ENCODE measurements at regions not wholly inside any gene's neighbourhood (a gene's known extent, or its start where the extent isn't known, plus 50 kb on each side); places are given as distances from the start of the nearest gene placed in this dataset.

GRCh38 chr17:77852731-77853130, 105.8 kb upstream of the TNRC6C start:
- H3K9me3 ChIP-seq (ENCODE audit: control insufficient read depth, insufficient read depth, low read length): peaks cover 13% of the 10 kb centered on the region; the same call in 1 of the 2 replicates
- H3K27me3 ChIP-seq (ENCODE audit: control insufficient read depth, insufficient read depth, low read length): peaks cover 8% of the 10 kb centered on the region
- no peak for DNase-seq (ENCODE audit: low read depth, low spot score)
- no peak overlapping the region for H3K27ac ChIP-seq (ENCODE audit: low read depth, low read length)
- ChIA-PET POLR2A (no interaction called here), CTCF (no interaction called here)
- no peak for TF ChIP-seq CTCF (IDR thresholded peaks at IDR 0.05; ENCODE audit: low read depth, low read length)
- no peak overlapping the region for H3K4me3 ChIP-seq (ENCODE audit: low read depth, low read length)

GRCh38 chr17:77853191-77853977, 105.1 kb upstream of the TNRC6C start:
- CTCF ChIA-PET: no interaction called here
- Histone ChIP-seq H3K27me3 (ENCODE audit: control insufficient read depth, insufficient read depth, low read length) (peaks cover 6% of the 10 kb centered on the region), H3K27ac (ENCODE audit: low read depth, low read length) (no peak overlapping the region), H3K9me3 (ENCODE audit: control insufficient read depth, insufficient read depth, low read length) (peaks cover 13% of the 10 kb centered on the region; the same call in 1 of the 2 replicates), H3K4me3 (ENCODE audit: low read depth, low read length) (no peak overlapping the region)
- DNase-seq (ENCODE audit: low read depth, low spot score): no peak
- no peak for TF ChIP-seq CTCF (IDR thresholded peaks at IDR 0.05; ENCODE audit: low read depth, low read length)
- POLR2A ChIA-PET: no interaction called here

GRCh38 chr17:77854083-77854758, 104.3 kb upstream of the TNRC6C start:
- H3K27ac ChIP-seq (ENCODE audit: low read depth, low read length): no peak overlapping the region
- ChIA-PET CTCF (no interaction called here), POLR2A (no interaction called here)
- H3K27me3 ChIP-seq (ENCODE audit: control insufficient read depth, insufficient read depth, low read length): peaks cover 9% of the 10 kb centered on the region
- H3K9me3 ChIP-seq (ENCODE audit: control insufficient read depth, insufficient read depth, low read length): peaks cover 13% of the 10 kb centered on the region; the same call in 1 of the 2 replicates
- no peak for TF ChIP-seq CTCF (IDR thresholded peaks at IDR 0.05; ENCODE audit: low read depth, low read length)
- no peak overlapping the region for H3K4me3 ChIP-seq (ENCODE audit: low read depth, low read length)
- DNase-seq (ENCODE audit: low read depth, low spot score): no peak

- no peak overlapping the region for H3K27ac ChIP-seq (ENCODE audit: low read depth, low read length)
- ChIA-PET POLR2A (no interaction called here), CTCF (no interaction called here)
- H3K4me3 ChIP-seq (ENCODE audit: low read depth, low read length): no peak overlapping the region
- TF ChIP-seq CTCF (IDR thresholded peaks at IDR 0.05; ENCODE audit: low read depth, low read length): no peak
- H3K27me3 ChIP-seq (ENCODE audit: control insufficient read depth, insufficient read depth, low read length): peaks cover 9% of the 10 kb centered on the region
- no peak for DNase-seq (ENCODE audit: low read depth, low spot score)
- H3K9me3 ChIP-seq (ENCODE audit: control insufficient read depth, insufficient read depth, low read length): peaks cover 13% of the 10 kb centered on the region; the same call in 1 of the 2 replicates
These were observed 103.5 kb upstream of the TNRC6C start for GRCh38 chr17:77854759-77855745.
